Inferior parietal cortex (tissue), 1 donor: ENCODE measurements at regions not wholly inside any gene's neighbourhood (a gene's known extent, or its start where the extent isn't known, plus 50 kb on each side); places are given as distances from the start of the nearest gene placed in this dataset.

Experiments
- DNase-seq: peaks from one replicate; pipeline ENCODE4 v3.0.0-alpha.2; 2016; ENCODE audit errors: extremely low spot score

- DNase-seq, result no peak
Measured at GRCh38 chr5:105828821-105829220, 1841.9 kb downstream of the EFNA5 start.

- no peak for DNase-seq
Measured at GRCh38 chr5:105821800-105822199, 1848.9 kb downstream of the EFNA5 start.

GRCh38 chr5:105817914-105818313 lies 1852.8 kb downstream of the EFNA5 start:
- DNase-seq, result no peak

GRCh38 chr5:105817416-105817815 lies 1853.3 kb downstream of the EFNA5 start:
- DNase-seq, result no peak

- no peak for DNase-seq
Measured at GRCh38 chr5:105816961-105817360, 1853.8 kb downstream of the EFNA5 start.

- no peak for DNase-seq
Measured at GRCh38 chr5:105812304-105812703, 1858.4 kb downstream of the EFNA5 start.

GRCh38 chr5:105807951-105808350 lies 1862.8 kb downstream of the EFNA5 start:
- DNase-seq, result no peak

GRCh38 chr5:105807290-105807689 lies 1863.4 kb downstream of the EFNA5 start:
- DNase-seq, result no peak

- DNase-seq, result no peak
Measured at GRCh38 chr5:105806596-105806995, 1864.1 kb downstream of the EFNA5 start.

- no peak for DNase-seq
Measured at GRCh38 chr5:105803431-105803830, 1867.3 kb downstream of the EFNA5 start.

- DNase-seq, result no peak
Measured at GRCh38 chr5:105794578-105794977, 1876.2 kb downstream of the EFNA5 start.

GRCh38 chr5:105789246-105789645 lies 1881.5 kb downstream of the EFNA5 start:
- DNase-seq, result no peak

- no peak for DNase-seq
Measured at GRCh38 chr5:105783811-105784210, 1886.9 kb downstream of the EFNA5 start.

GRCh38 chr5:105782501-105782900 lies 1888.2 kb downstream of the EFNA5 start:
- no peak for DNase-seq

GRCh38 chr5:105773241-105773640 lies 1897.5 kb downstream of the EFNA5 start:
- no peak for DNase-seq

GRCh38 chr5:105767267-105767666 lies 1903.5 kb downstream of the EFNA5 start:
- DNase-seq, result no peak

- DNase-seq, result no peak
Measured at GRCh38 chr5:105762728-105763127, 1908.0 kb downstream of the EFNA5 start.

GRCh38 chr5:105754056-105754455 lies 1916.7 kb downstream of the EFNA5 start:
- DNase-seq, result no peak

GRCh38 chr5:105752801-105753200 lies 1917.9 kb downstream of the EFNA5 start:
- DNase-seq, result no peak

- DNase-seq, result no peak
Measured at GRCh38 chr5:105751908-105752307, 1918.8 kb downstream of the EFNA5 start.

- no peak for DNase-seq
Measured at GRCh38 chr5:105745111-105745510, 1925.6 kb downstream of the EFNA5 start.

- no peak for DNase-seq
Measured at GRCh38 chr5:105740242-105740641, 1930.5 kb downstream of the EFNA5 start.

GRCh38 chr5:105739732-105740131 lies 1931.0 kb downstream of the EFNA5 start:
- no peak for DNase-seq

- no peak for DNase-seq
Measured at GRCh38 chr5:105735704-105736103, 1935.0 kb downstream of the EFNA5 start.

GRCh38 chr5:105730982-105731381 lies 1939.8 kb downstream of the EFNA5 start:
- DNase-seq, result no peak
